ENCODE measurements at regions not wholly inside any gene's neighbourhood (a gene's known extent, or its start where the extent isn't known, plus 50 kb on each side); places are given as distances from the start of the nearest gene placed in this dataset.

GRCh38 chr4:159981469-159981856 is 878.6 kb downstream of the RAPGEF2 start:
- no peaks in the 10 kb centered on the region for H3K27me3 ChIP-seq (ENCODE audit: insufficient read depth, low read length)
- no peak overlapping the region for H3K9ac ChIP-seq (ENCODE audit: low read length)
- H3K9me3 ChIP-seq (ENCODE audit: control insufficient read depth in 1 of 2, insufficient read depth in 1 of 2, low read depth in 1 of 2, low read length in 2 of 2) = no peaks in the 10 kb centered on the region
- ATAC-seq = no peak
- no peaks in the 10 kb centered on the region for H4K20me1 ChIP-seq (ENCODE audit: insufficient read depth)
- intact Hi-C loops (cut with micrococcal nuclease) = no loop called here
- no peaks in the 10 kb centered on the region for H3K9me2 ChIP-seq (ENCODE audit: insufficient read depth)
- H3K79me2 ChIP-seq (ENCODE audit: insufficient read depth, low read length) = no peaks in the 10 kb centered on the region
- no TSS peak for BruUV-seq (replicated peaks)
- ChIA-PET RAD21 (ENCODE audit: low non-redundant PET in 1 of 2, low total read pairs in 2 of 2, uncharacterized antibody in 2 of 2, unreplicated experiment in 2 of 2) (no interaction called here), POLR2A (no interaction called here), CTCF (no interaction called here)
- no peak overlapping the region for H3K27ac ChIP-seq (ENCODE audit: low read depth, low read length)
- no peak for TF ChIP-seq EZH2phosphoT487 (IDR thresholded peaks at IDR 0.05; ENCODE audit: borderline replicate concordance)
- no peak for TF ChIP-seq POLR2AphosphoS5 (IDR thresholded peaks at IDR 0.05; ENCODE audit: low read depth, low read length)
- TF ChIP-seq JUND (IDR thresholded peaks at IDR 0.05) = no peak
- no peak for TF ChIP-seq CEBPB (IDR thresholded peaks at IDR 0.05; ENCODE audit: low read depth)
- no peak for TF ChIP-seq SP1 (IDR thresholded peaks at IDR 0.05; ENCODE audit: low read depth)
- TF ChIP-seq TCF7L2 (IDR thresholded peaks at IDR 0.05; ENCODE audit: borderline replicate concordance, extremely low read depth, insufficient read depth, insufficient read length) = no peak
- no peak for TF ChIP-seq EGR1 (IDR thresholded peaks at IDR 0.05; ENCODE audit: low read depth)
- TF ChIP-seq SRF (IDR thresholded peaks at IDR 0.05; ENCODE audit: low read depth) = no peak
- TF ChIP-seq ATF3 (IDR thresholded peaks at IDR 0.05) = no peak
- TF ChIP-seq YY1 (IDR thresholded peaks at IDR 0.05; ENCODE audit: extremely low read depth, insufficient replicate concordance, low read depth, low read length) = no peak
- TF ChIP-seq CBX3 (IDR thresholded peaks at IDR 0.05; ENCODE audit: low read depth) = no peak
- TF ChIP-seq FOSL1 (IDR thresholded peaks at IDR 0.05; ENCODE audit: low read depth) = no peak
- no peak for TF ChIP-seq ELF1 (IDR thresholded peaks at IDR 0.05; ENCODE audit: borderline replicate concordance, low read depth)
- no peak overlapping the region for H3K4me3 ChIP-seq (replicated peaks in 1 of 2; ENCODE audit: low read depth in 1 of 2, low read length in 2 of 2)
- no peak for DNase-seq (ENCODE audit: low read depth, low spot score)
- H2AFZ ChIP-seq (ENCODE audit: low read depth, low read length, poor library complexity, severe bottlenecking) = no peak overlapping the region
- H3K4me1 ChIP-seq (ENCODE audit: control insufficient read depth in 1 of 2, insufficient read depth in 2 of 2, low read length in 2 of 2) = no peaks in the 10 kb centered on the region
- H3K4me2 ChIP-seq (ENCODE audit: low read length) = no peak overlapping the region
- H3K36me3 ChIP-seq (ENCODE audit: control insufficient read depth in 1 of 2, insufficient read depth in 2 of 2, low read length in 2 of 2) = no peaks in the 10 kb centered on the region

- RAD21 ChIA-PET (ENCODE audit: low non-redundant PET in 1 of 2, low total read pairs in 2 of 2, uncharacterized antibody in 2 of 2, unreplicated experiment in 2 of 2) = no interaction called here
- Histone ChIP-seq H3K36me3 (ENCODE audit: control insufficient read depth in 1 of 2, insufficient read depth in 2 of 2, low read length in 2 of 2) (no peaks in the 10 kb centered on the region), H4K20me1 (ENCODE audit: insufficient read depth) (no peaks in the 10 kb centered on the region), H3K27ac (ENCODE audit: low read depth, low read length) (no peak overlapping the region), H3K4me3 (replicated peaks in 1 of 2; ENCODE audit: low read depth in 1 of 2, low read length in 2 of 2) (no peak overlapping the region), H3K27me3 (ENCODE audit: insufficient read depth, low read length) (no peaks in the 10 kb centered on the region), H3K9me3 (ENCODE audit: control insufficient read depth in 1 of 2, insufficient read depth in 1 of 2, low read depth in 1 of 2, low read length in 2 of 2) (no peaks in the 10 kb centered on the region), H2AFZ (ENCODE audit: low read depth, low read length, poor library complexity, severe bottlenecking) (no peak overlapping the region), H3K9me2 (ENCODE audit: insufficient read depth) (no peaks in the 10 kb centered on the region), H3K79me2 (ENCODE audit: insufficient read depth, low read length) (no peaks in the 10 kb centered on the region), H3K4me2 (ENCODE audit: low read length) (no peak overlapping the region), H3K4me1 (ENCODE audit: control insufficient read depth in 1 of 2, insufficient read depth in 2 of 2, low read length in 2 of 2) (no peaks in the 10 kb centered on the region), H3K9ac (ENCODE audit: low read length) (no peak overlapping the region)
- DNase-seq (ENCODE audit: low read depth, low spot score) (no peak), ATAC-seq (no peak)
- intact Hi-C loops (cut with micrococcal nuclease) = no loop called here
- POLR2A ChIA-PET = no interaction called here
- CTCF ChIA-PET = no interaction called here
- BruUV-seq (replicated peaks) = no TSS peak
- TF ChIP-seq CTCF (IDR thresholded peaks at IDR 0.05 in 2 of 3, conservative IDR thresholded peaks at IDR 0.05 in 1 of 3; ENCODE audit: borderline replicate concordance in 1 of 3, insufficient read depth in 1 of 3, low read depth in 2 of 3, low read length in 2 of 3) = no peak
- no peak for TF ChIP-seq RAD21 (IDR thresholded peaks at IDR 0.05; ENCODE audit: low read depth)
- TF ChIP-seq EZH2 (IDR thresholded peaks at IDR 0.05) = no peak
- no peak for TF ChIP-seq POLR2AphosphoS5 (IDR thresholded peaks at IDR 0.05; ENCODE audit: low read depth, low read length)
- no peak for TF ChIP-seq YY1 (IDR thresholded peaks at IDR 0.05; ENCODE audit: extremely low read depth, insufficient replicate concordance, low read depth, low read length)
- TF ChIP-seq MAX (IDR thresholded peaks at IDR 0.05) = no peak
- no peak for TF ChIP-seq ZBTB33 (IDR thresholded peaks at IDR 0.05; ENCODE audit: extremely low read depth, insufficient replicate concordance, low read length)
- no peak for TF ChIP-seq SP1 (IDR thresholded peaks at IDR 0.05; ENCODE audit: low read depth)
- no peak for TF ChIP-seq ATF3 (IDR thresholded peaks at IDR 0.05)
- TF ChIP-seq FOSL1 (IDR thresholded peaks at IDR 0.05; ENCODE audit: low read depth) = no peak
Observed at GRCh38 chr4:159983082-159983481, 880.2 kb downstream of the RAPGEF2 start.

All from HCT116 (cell line).